Aorta (tissue), 5 donors: ENCODE measurements at regions not wholly inside any gene's neighbourhood (a gene's known extent, or its start where the extent isn't known, plus 50 kb on each side); places are given as distances from the start of the nearest gene placed in this dataset.
"Not testable (repeated sequence)": the region's sequence is repeated elsewhere in the genome, so short reads cannot be mapped to it uniquely, and the experiment has no call there.

ENCODE experiments used
- ATAC-seq: fragments of 200-7000 bp; cut with Tn5 transposase; one replicate; pipeline ENCODE4 v1.9.1; 2022; ENCODE audit warnings: moderate library complexity; ENCODE audit not compliant: low FRiP score
- DNase-seq, 2 donors: peaks; one replicate each; pipeline ENCODE4 v3.0.0-alpha.2; 2020
- H3K27ac ChIP-seq, 2 donors: one replicate each; pipeline ENCODE4 v1.5.1; 2013; ENCODE audit warnings: low read length in 2 of 2, mild to moderate bottlenecking in 2 of 2, moderate library complexity in 2 of 2, control low read depth in 1 of 2, inconsistent platforms in 1 of 2, low read depth in 1 of 2
- H3K27me3 ChIP-seq, 2 donors: one replicate each; pipeline ENCODE4 v1.6.1; 2013; ENCODE audit warnings: control low read depth in 1 of 2, low read length in 1 of 2, mild to moderate bottlenecking in 1 of 2, moderate library complexity in 1 of 2; ENCODE audit not compliant: insufficient read depth in 2 of 2, control insufficient read depth in 1 of 2
- H3K36me3 ChIP-seq, 2 donors: one replicate each; pipeline ENCODE4 v1.6.1; 2013; ENCODE audit warnings: control low read depth in 1 of 2, low read length in 1 of 2, mild to moderate bottlenecking in 1 of 2; ENCODE audit not compliant: insufficient read depth in 2 of 2, control insufficient read depth in 1 of 2
- H3K4me1 ChIP-seq, 2 donors: one replicate each; pipeline ENCODE4 v1.6.1; 2013; ENCODE audit warnings: low read length in 2 of 2, control low read depth in 1 of 2, mild to moderate bottlenecking in 1 of 2, moderate library complexity in 1 of 2; ENCODE audit not compliant: insufficient read depth in 2 of 2, control insufficient read depth in 1 of 2
- H3K4me3 ChIP-seq, 2 donors: one replicate each; pipeline ENCODE4 v1.5.1; 2013; ENCODE audit warnings: low read length in 2 of 2, control low read depth in 1 of 2, mild to moderate bottlenecking in 1 of 2
- H3K9me3 ChIP-seq: one replicate; pipeline ENCODE4 v1.6.1; 2013; ENCODE audit warnings: mild to moderate bottlenecking, low read length; ENCODE audit not compliant: control insufficient read depth
- WGBS, 2 donors: extraction: QIAGEN DNeasy Blood & Tissue Kit; methylation state at CpG; one replicate each; pipeline ENCODE4 v1.1.7; 2013; 5-methylcytosine and 5-hydroxymethylcytosine counted together
- intact Hi-C, 2 donors: fragments of 100-400 bp; cut with DNase I; formaldehyde crosslinking; loops; one replicate each; pipeline versions ENCODE4 v1.14.2 to v1.15.0; 2022
- donor health status: healthy with polysubstance abuse.
- donor health status: Bipolar disorder and iron deficiency.
- donor health status: DM: no; HTN: no; CAD: no.
- donor health status: DM: no; HTN: no; CAD: no.
- donor health status: DM: yes; HTN: yes; CAD: no.

- H3K9me3 ChIP-seq, H3K4me1 ChIP-seq, DNase-seq, H3K27me3 ChIP-seq, H3K4me3 ChIP-seq, ATAC-seq, H3K27ac ChIP-seq, H3K36me3 ChIP-seq, intact Hi-C loops: not testable (repeated sequence)
- WGBS, 2 donors: 90 to 94% methylated on average over 1 of the region's 1 CpG
Observed at GRCh38 chr5:36555035-36555434, 51.4 kb upstream of the SLC1A3 start.
